IMR-90 (cell line): ENCODE measurements at regions not wholly inside any gene's neighbourhood (a gene's known extent, or its start where the extent isn't known, plus 50 kb on each side); places are given as distances from the start of the nearest gene placed in this dataset.

ENCODE experiments used
- ATAC-seq: fragments of 200-7000 bp; cut with Tn5 transposase; 2 replicates; pipeline ENCODE4 v1.9.1; 2020; ENCODE audit warnings: low read depth, mild to moderate bottlenecking, moderate library complexity
- BruUV-seq: library from RNA; stranded (reverse); fragments of 400-500 nt; replicated peaks from 2 replicates; lab custom pipeline; 2021; lab: Mats Ljungman, UMichigan
- CTCF ChIA-PET: fragments of 300-600 bp; formaldehyde crosslinking; extraction: SDS; loops from one replicate; lab custom pipeline; 2021; ENCODE audit warnings: antibody characterized with exemption; lab: Yijun Ruan, JAX
- POLR2A ChIA-PET: fragments of 300-600 bp; sonication (Branson Sonifier 250); formaldehyde crosslinking; loops from one replicate; lab custom pipeline; 2022; ENCODE audit warnings: antibody characterized with exemption; ENCODE audit not compliant: unreplicated experiment; lab: Charles Lee
- DNase-seq: peaks from one replicate; pipeline ENCODE4 v3.0.0; 2013
- H2AFZ ChIP-seq: replicated peaks from 2 replicates; pipeline ENCODE3; 2013; ENCODE audit warnings: low read length, mild to moderate bottlenecking; ENCODE audit not compliant: poor library complexity
- H2AK5ac ChIP-seq: 2 replicates; pipeline ENCODE4 v1.6.1; 2013; ENCODE audit warnings: low read depth, low read length, inconsistent platforms
- H2AK9ac ChIP-seq: replicated peaks from 2 replicates; pipeline ENCODE3; 2013; ENCODE audit warnings: mild to moderate bottlenecking, low read depth, low read length, moderate library complexity; ENCODE audit not compliant: poor library complexity
- H2BK120ac ChIP-seq: 2 replicates; pipeline ENCODE4 v1.6.1; 2013; ENCODE audit warnings: low read depth, low read length, inconsistent platforms
- H2BK15ac ChIP-seq: 3 replicates; pipeline ENCODE4 v1.6.1; 2013; ENCODE audit warnings: low read depth, low read length, inconsistent platforms
- H2BK20ac ChIP-seq: 2 replicates; pipeline ENCODE4 v1.6.1; 2013; ENCODE audit warnings: low read depth, mild to moderate bottlenecking, inconsistent platforms, low read length, moderate library complexity
- H2BK5ac ChIP-seq: 2 replicates; pipeline ENCODE4 v1.6.1; 2013; ENCODE audit warnings: mild to moderate bottlenecking, low read depth, low read length, inconsistent platforms; ENCODE audit not compliant: poor library complexity, severe bottlenecking
- H3K14ac ChIP-seq: replicated peaks from 2 replicates; pipeline ENCODE4 v1.6.1; 2013; ENCODE audit warnings: low read depth, low read length, inconsistent platforms
- H3K18ac ChIP-seq: 2 replicates; pipeline ENCODE4 v1.6.1; 2013; ENCODE audit warnings: low read depth, low read length, control low read depth
- H3K23ac ChIP-seq: 2 replicates; pipeline ENCODE4 v1.6.1; 2013; ENCODE audit warnings: low read depth, low read length, inconsistent platforms
- H3K27ac ChIP-seq: 2 replicates; pipeline ENCODE4 v1.5.1; 2013; ENCODE audit warnings: mild to moderate bottlenecking, control low read depth, low read length; ENCODE audit not compliant: insufficient read depth
- H3K27me3 ChIP-seq: 2 replicates; pipeline ENCODE4 v1.6.1; 2013; ENCODE audit warnings: low read length; ENCODE audit not compliant: control insufficient read depth, insufficient read depth
- H3K36me3 ChIP-seq: 2 replicates; pipeline ENCODE4 v1.6.1; 2013; ENCODE audit warnings: low read length, mixed read lengths; ENCODE audit not compliant: control insufficient read depth, insufficient read depth
- H3K4ac ChIP-seq: 2 replicates; pipeline ENCODE4 v1.6.1; 2013; ENCODE audit warnings: low read depth, low read length, inconsistent platforms
- H3K4me1 ChIP-seq: 2 replicates; pipeline ENCODE4 v1.6.1; 2013; ENCODE audit warnings: low read length, mixed read lengths; ENCODE audit not compliant: control insufficient read depth, insufficient read depth
- H3K4me2 ChIP-seq: 2 replicates; pipeline ENCODE4 v1.6.1; 2013; ENCODE audit warnings: low read depth, mild to moderate bottlenecking, control low read depth, low read length, moderate library complexity
- H3K4me3 ChIP-seq: 2 replicates; pipeline ENCODE4 v1.5.1; 2013; ENCODE audit warnings: low read depth, mild to moderate bottlenecking, control low read depth, low read length, moderate library complexity; ENCODE audit not compliant: insufficient read depth
- H3K56ac ChIP-seq: 2 replicates; pipeline ENCODE4 v1.6.1; 2013; ENCODE audit warnings: low read length, inconsistent platforms; ENCODE audit not compliant: insufficient read depth; ENCODE audit errors: extremely low read depth
- H3K79me1 ChIP-seq, 2 experiments: 2 replicates each; pipeline ENCODE4 v1.6.1; 2013; ENCODE audit warnings: low read length in 2 of 2, inconsistent platforms in 1 of 2, low read depth in 1 of 2
- H3K9ac ChIP-seq: 2 replicates; pipeline ENCODE4 v1.6.1; 2013; ENCODE audit warnings: low read depth, low read length, control low read depth
- H3K9me1 ChIP-seq: 2 replicates; pipeline ENCODE4 v1.6.1; 2013; ENCODE audit warnings: low read length, inconsistent platforms; ENCODE audit not compliant: insufficient read depth
- H3K9me3 ChIP-seq: 2 replicates; pipeline ENCODE4 v1.6.1; 2013; ENCODE audit warnings: low read length; ENCODE audit not compliant: control insufficient read depth, insufficient read depth
- H4K20me1 ChIP-seq: 2 replicates; pipeline ENCODE4 v1.6.1; 2013; ENCODE audit warnings: low read length, inconsistent platforms; ENCODE audit not compliant: insufficient read depth
- H4K5ac ChIP-seq: 2 replicates; pipeline ENCODE4 v1.6.1; 2013; ENCODE audit warnings: mild to moderate bottlenecking, low read depth, low read length, control low read depth
- H4K8ac ChIP-seq, 2 experiments: 2 replicates each; pipeline ENCODE4 v1.6.1; 2013; ENCODE audit warnings: low read depth in 2 of 2, low read length in 2 of 2, control low read depth in 1 of 2, inconsistent platforms in 1 of 2
- H4K91ac ChIP-seq: 2 replicates; pipeline ENCODE4 v1.6.1; 2013; ENCODE audit warnings: low read depth, low read length, inconsistent platforms; ENCODE audit not compliant: insufficient read depth
- BHLHE40 ChIP-seq: fragments of 150-350 bp; IDR thresholded peaks from 2 replicates; pipeline ENCODE4 v1.6.1; 2016; ENCODE audit warnings: mild to moderate bottlenecking, low read depth, low read length
- CEBPB ChIP-seq: IDR thresholded peaks from 2 replicates; pipeline ENCODE4 v1.6.1; 2012; ENCODE audit warnings: low read depth, low read length, improper control_type of control experiment
- CTCF ChIP-seq: conservative IDR thresholded peaks from 2 replicates; pipeline ENCODE4 v1.5.1; 2012; ENCODE audit warnings: mild to moderate bottlenecking, low read depth, low read length, improper control_type of control experiment
- ELK1 ChIP-seq: fragments of 150-350 bp; IDR thresholded peaks from 2 replicates; pipeline ENCODE4 v1.6.1; 2016; ENCODE audit warnings: low read depth, mild to moderate bottlenecking, low read length, moderate library complexity, borderline replicate concordance
- FOS ChIP-seq: fragments of 150-350 bp; IDR thresholded peaks from 2 replicates; pipeline ENCODE4 v1.6.1; 2016; ENCODE audit warnings: low read depth, low read length
- MAFK ChIP-seq: IDR thresholded peaks from 2 replicates; pipeline ENCODE4 v1.6.1; 2012; ENCODE audit warnings: low read depth, low read length, improper control_type of control experiment
- MAZ ChIP-seq: IDR thresholded peaks from 2 replicates; pipeline ENCODE4 v1.6.1; 2012; ENCODE audit warnings: low read depth, mild to moderate bottlenecking, low read length, improper control_type of control experiment, moderate library complexity, borderline replicate concordance
- MXI1 ChIP-seq: IDR thresholded peaks from 2 replicates; pipeline ENCODE4 v1.6.1; 2012; ENCODE audit warnings: low read depth, mild to moderate bottlenecking, low read length, moderate library complexity, borderline replicate concordance
- NFE2L2 ChIP-seq: fragments of 150-350 bp; IDR thresholded peaks from 2 replicates; pipeline ENCODE4 v1.6.1; 2016; ENCODE audit warnings: low read depth, mild to moderate bottlenecking, low read length
- POLR2A ChIP-seq: IDR thresholded peaks from 2 replicates; pipeline ENCODE4 v1.6.1; 2012; ENCODE audit warnings: mild to moderate bottlenecking, low read depth, low read length
- RAD21 ChIP-seq: IDR thresholded peaks from 2 replicates; pipeline ENCODE4 v1.6.1; 2012; ENCODE audit warnings: low read length, improper control_type of control experiment
- RCOR1 ChIP-seq: IDR thresholded peaks from 2 replicates; pipeline ENCODE4 v1.6.1; 2012; ENCODE audit warnings: mild to moderate bottlenecking, low read length, improper control_type of control experiment; ENCODE audit not compliant: insufficient replicate concordance
- RFX5 ChIP-seq: IDR thresholded peaks from 2 replicates; pipeline ENCODE4 v1.8.0; 2012; ENCODE audit warnings: low read depth, mild to moderate bottlenecking, low read length, moderate library complexity
- SMC3 ChIP-seq: fragments of 150-350 bp; IDR thresholded peaks from 2 replicates; pipeline ENCODE4 v1.6.1; 2016; ENCODE audit warnings: low read depth, mild to moderate bottlenecking, antibody characterized with exemption, low read length, moderate library complexity
- USF2 ChIP-seq: fragments of 150-350 bp; IDR thresholded peaks from 2 replicates; pipeline ENCODE4 v1.6.1; 2017; ENCODE audit warnings: mild to moderate bottlenecking, antibody characterized with exemption, low read length, low read depth
- WGBS, 2 experiments: methylation state at CpG; one replicate each; pipeline versions ENCODE4 v1.1.5 to v1.1.7; 2013; ENCODE audit warnings: missing lambda C conversion rate in 2 of 2; ENCODE audit not compliant: insufficient read length in 1 of 2; ENCODE audit errors: extremely low coverage in 2 of 2; 5-methylcytosine and 5-hydroxymethylcytosine counted together
- dilution Hi-C: fragments of 300-500 bp; cut with HindIII; formaldehyde crosslinking; loops from one replicate; pipeline ENCODE4 v1.14.3; 2018; ENCODE audit warnings: low sequenced_read_pairs; ENCODE audit not compliant: unreplicated experiment
- in situ Hi-C: fragments of 300-500 bp; cut with MboI; formaldehyde crosslinking; loops from 3 replicates; pipeline ENCODE4 v1.14.3; 2019; ENCODE audit warnings: low sequenced_read_pairs, inconsistent platforms, mixed read lengths
- intact Hi-C: fragments of 100-400 bp; cut with micrococcal nuclease; formaldehyde crosslinking; loops from 2 replicates; pipeline ENCODE4 v1.10.0; 2022

- no peak overlapping the region for H3K27ac ChIP-seq
- no peak for TF ChIP-seq CTCF
- no peak for TF ChIP-seq RCOR1
- no peak for TF ChIP-seq RAD21
- TF ChIP-seq USF2, result no peak
- TF ChIP-seq FOS, result no peak
- no peak for TF ChIP-seq MAFK
- TF ChIP-seq SMC3, result no peak
- TF ChIP-seq MAZ, result no peak
- TF ChIP-seq RFX5, result no peak
- TF ChIP-seq ELK1, result no peak
- TF ChIP-seq NFE2L2, result no peak
- TF ChIP-seq BHLHE40, result no peak
- TF ChIP-seq POLR2A, result no peak
- TF ChIP-seq MXI1, result no peak
- no peak for TF ChIP-seq CEBPB
- H2BK5ac ChIP-seq, result no peak overlapping the region
- no peak overlapping the region for H3K14ac ChIP-seq
- no peak overlapping the region for H4K91ac ChIP-seq
- POLR2A ChIA-PET, result no interaction called here
- no CpG with 5 or more reads among the region's 5 CpGs for WGBS, 2 experiments
- in situ Hi-C loops, result no loop called here
- H4K20me1 ChIP-seq, result no peaks in the 10 kb centered on the region
- H2BK120ac ChIP-seq, result no peak overlapping the region
- DNase-seq, result no peak
- no peak overlapping the region for H2BK15ac ChIP-seq
- H3K4me3 ChIP-seq, result no peak overlapping the region
- no peak overlapping the region for H4K5ac ChIP-seq
- H3K9ac ChIP-seq, result no peak overlapping the region
- H2BK20ac ChIP-seq, result no peak overlapping the region
- no peak overlapping the region for H3K18ac ChIP-seq
- H3K23ac ChIP-seq, result no peak overlapping the region
- H3K9me1 ChIP-seq, result no peaks in the 10 kb centered on the region
- intact Hi-C loops, result no loop called here
- H3K4me2 ChIP-seq, result no peak overlapping the region
- H2AK9ac ChIP-seq, result no peak overlapping the region
- H3K4ac ChIP-seq, result no peak overlapping the region
- dilution Hi-C loops, result no loop called here
- H2AFZ ChIP-seq, result no peak overlapping the region
- H3K56ac ChIP-seq, result no peak overlapping the region
- no peak for ATAC-seq
- no peak overlapping the region for H4K8ac ChIP-seq
- H3K9me3 ChIP-seq, result no peaks in the 10 kb centered on the region
- H3K4me1 ChIP-seq, result no peaks in the 10 kb centered on the region; the same call in 1 of the 2 replicates
- H3K36me3 ChIP-seq, result no peaks in the 10 kb centered on the region
- H2AK5ac ChIP-seq, result no peak overlapping the region
- BruUV-seq, result no TSS peak
- no peaks in the 10 kb centered on the region for H3K79me1 ChIP-seq
- CTCF ChIA-PET, result no interaction called here
- H3K27me3 ChIP-seq, result no peaks in the 10 kb centered on the region
These were observed 74.5 kb upstream of the CAMK1G start for GRCh38 chr1:209509039-209509438.
